ENCODE measurements at regions not wholly inside any gene's neighbourhood (a gene's known extent, or its start where the extent isn't known, plus 50 kb on each side); places are given as distances from the start of the nearest gene placed in this dataset.

DNA sequence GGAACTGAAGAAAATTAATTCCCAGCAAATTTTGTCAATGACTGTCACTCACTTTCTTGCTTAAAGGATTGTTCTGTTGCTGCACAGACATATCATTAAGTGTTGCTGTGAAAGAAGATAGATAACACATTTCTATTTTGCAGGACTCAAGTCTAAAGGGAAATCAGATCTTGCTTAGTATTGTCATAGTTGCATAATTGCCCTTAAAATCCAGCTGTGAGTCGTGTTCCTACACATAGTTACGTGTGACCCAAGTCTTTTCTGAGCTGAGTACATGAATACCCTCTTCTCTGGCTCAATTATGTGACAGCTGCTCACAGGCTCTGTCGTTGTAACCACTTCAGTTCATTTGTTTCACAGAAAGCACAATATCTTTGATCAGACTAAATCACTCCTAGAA, 390.8 kb downstream of the DTWD2 start:
- Mint-ChIP-seq H3K4me1 (ENCODE audit: low read depth, unreplicated experiment) (no peaks in the 10 kb centered on the region), H3K4me3 (ENCODE audit: low read depth, unreplicated experiment) (no peak overlapping the region)

DNA sequence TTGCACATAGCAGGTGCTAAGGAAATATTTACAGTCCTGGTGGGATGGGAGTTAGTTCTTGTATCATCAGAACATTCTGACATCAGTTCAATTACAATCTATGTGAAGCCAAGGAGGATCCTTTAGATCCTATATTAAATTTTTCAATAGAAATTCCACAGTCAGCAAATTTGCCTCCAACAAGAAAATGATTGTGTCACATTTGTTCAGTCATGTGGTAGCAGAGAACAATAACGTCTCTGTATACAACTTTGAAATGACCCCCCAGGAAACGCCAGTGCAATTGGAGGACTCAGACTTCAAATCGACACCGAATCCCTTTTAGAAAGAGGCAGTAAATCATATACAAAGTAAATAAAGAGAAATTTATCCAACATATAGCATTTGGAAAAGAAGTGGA, 392.1 kb downstream of the DTWD2 start:
- H3K27me3 Mint-ChIP-seq (ENCODE audit: unreplicated experiment), result no peaks in the 10 kb centered on the region
- CTCF ChIA-PET, result no interaction called here
- no peaks in the 10 kb centered on the region for H3K4me1 Mint-ChIP-seq (ENCODE audit: low read depth, unreplicated experiment)
- DNase-seq, result no peak
- BruUV-seq (replicated peaks), result no TSS peak
- no peak overlapping the region for H3K27ac Mint-ChIP-seq (ENCODE audit: unreplicated experiment)
- H3K4me3 Mint-ChIP-seq (ENCODE audit: low read depth, unreplicated experiment), result no peak overlapping the region
- H3K36me3 Mint-ChIP-seq (ENCODE audit: insufficient read depth, unreplicated experiment), result no peaks in the 10 kb centered on the region
- intact Hi-C loops (cut with micrococcal nuclease; ENCODE audit: unreplicated experiment), result no loop called here
- peaks cover under 1% of the 10 kb centered on the region for H3K9me3 Mint-ChIP-seq (ENCODE audit: low read depth, unreplicated experiment)
- TF ChIP-seq, protein P1, sequence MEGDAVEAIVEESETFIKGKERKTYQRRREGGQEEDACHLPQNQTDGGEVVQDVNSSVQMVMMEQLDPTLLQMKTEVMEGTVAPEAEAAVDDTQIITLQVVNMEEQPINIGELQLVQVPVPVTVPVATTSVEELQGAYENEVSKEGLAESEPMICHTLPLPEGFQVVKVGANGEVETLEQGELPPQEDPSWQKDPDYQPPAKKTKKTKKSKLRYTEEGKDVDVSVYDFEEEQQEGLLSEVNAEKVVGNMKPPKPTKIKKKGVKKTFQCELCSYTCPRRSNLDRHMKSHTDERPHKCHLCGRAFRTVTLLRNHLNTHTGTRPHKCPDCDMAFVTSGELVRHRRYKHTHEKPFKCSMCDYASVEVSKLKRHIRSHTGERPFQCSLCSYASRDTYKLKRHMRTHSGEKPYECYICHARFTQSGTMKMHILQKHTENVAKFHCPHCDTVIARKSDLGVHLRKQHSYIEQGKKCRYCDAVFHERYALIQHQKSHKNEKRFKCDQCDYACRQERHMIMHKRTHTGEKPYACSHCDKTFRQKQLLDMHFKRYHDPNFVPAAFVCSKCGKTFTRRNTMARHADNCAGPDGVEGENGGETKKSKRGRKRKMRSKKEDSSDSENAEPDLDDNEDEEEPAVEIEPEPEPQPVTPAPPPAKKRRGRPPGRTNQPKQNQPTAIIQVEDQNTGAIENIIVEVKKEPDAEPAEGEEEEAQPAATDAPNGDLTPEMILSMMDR (IDR thresholded peaks at IDR 0.05; ENCODE audit: unreplicated experiment), result no peak

More for the DNA sequence above, 390.8 kb downstream of the DTWD2 start:
- CTCF ChIA-PET, result no interaction called here
- DNase-seq, result no peak
- TF ChIP-seq, protein P1 (IDR thresholded peaks at IDR 0.05; ENCODE audit: unreplicated experiment), result no peak
- Mint-ChIP-seq H3K27ac (ENCODE audit: unreplicated experiment) (no peak overlapping the region), H3K27me3 (ENCODE audit: unreplicated experiment) (no peaks in the 10 kb centered on the region), H3K9me3 (ENCODE audit: low read depth, unreplicated experiment) (no peaks in the 10 kb centered on the region), H3K36me3 (ENCODE audit: insufficient read depth, unreplicated experiment) (no peaks in the 10 kb centered on the region)
- intact Hi-C loops (cut with micrococcal nuclease; ENCODE audit: unreplicated experiment), result no loop called here
- no TSS peak for BruUV-seq (replicated peaks)

DNA sequence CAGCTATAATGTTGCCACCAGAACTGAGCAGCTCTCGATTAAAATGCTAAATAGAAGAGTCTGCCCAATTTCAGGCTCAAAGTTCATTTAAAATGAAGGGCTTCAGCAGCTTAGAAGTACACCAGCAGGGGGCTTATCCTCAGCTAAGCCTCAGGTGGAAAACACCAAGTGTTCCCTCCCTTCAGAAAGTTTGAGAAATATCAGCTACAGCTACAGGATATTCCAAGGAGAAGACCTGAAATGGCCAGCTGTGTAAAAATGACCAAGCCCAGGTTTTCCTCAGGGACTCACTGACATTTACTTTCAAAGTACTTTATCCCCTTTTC, 395.4 kb downstream of the DTWD2 start:
- Mint-ChIP-seq H3K27ac (ENCODE audit: unreplicated experiment) (no peak overlapping the region), H3K4me1 (ENCODE audit: low read depth, unreplicated experiment) (no peaks in the 10 kb centered on the region), H3K36me3 (ENCODE audit: insufficient read depth, unreplicated experiment) (no peaks in the 10 kb centered on the region), H3K9me3 (ENCODE audit: low read depth, unreplicated experiment) (peaks cover 7% of the 10 kb centered on the region), H3K27me3 (ENCODE audit: unreplicated experiment) (no peaks in the 10 kb centered on the region), H3K4me3 (ENCODE audit: low read depth, unreplicated experiment) (no peak overlapping the region)
- BruUV-seq (replicated peaks), result no TSS peak
- DNase-seq, result no peak
- CTCF ChIA-PET, result interaction anchor here (0.6 kb wide), 1 partner anchor 831 kb away, joined by 10 read pairs; no protein-coding TSS in a partner anchor
- intact Hi-C loops (cut with micrococcal nuclease; ENCODE audit: unreplicated experiment), result no loop called here
- TF ChIP-seq, protein P1 (IDR thresholded peaks at IDR 0.05; ENCODE audit: unreplicated experiment), result no peak

DNA sequence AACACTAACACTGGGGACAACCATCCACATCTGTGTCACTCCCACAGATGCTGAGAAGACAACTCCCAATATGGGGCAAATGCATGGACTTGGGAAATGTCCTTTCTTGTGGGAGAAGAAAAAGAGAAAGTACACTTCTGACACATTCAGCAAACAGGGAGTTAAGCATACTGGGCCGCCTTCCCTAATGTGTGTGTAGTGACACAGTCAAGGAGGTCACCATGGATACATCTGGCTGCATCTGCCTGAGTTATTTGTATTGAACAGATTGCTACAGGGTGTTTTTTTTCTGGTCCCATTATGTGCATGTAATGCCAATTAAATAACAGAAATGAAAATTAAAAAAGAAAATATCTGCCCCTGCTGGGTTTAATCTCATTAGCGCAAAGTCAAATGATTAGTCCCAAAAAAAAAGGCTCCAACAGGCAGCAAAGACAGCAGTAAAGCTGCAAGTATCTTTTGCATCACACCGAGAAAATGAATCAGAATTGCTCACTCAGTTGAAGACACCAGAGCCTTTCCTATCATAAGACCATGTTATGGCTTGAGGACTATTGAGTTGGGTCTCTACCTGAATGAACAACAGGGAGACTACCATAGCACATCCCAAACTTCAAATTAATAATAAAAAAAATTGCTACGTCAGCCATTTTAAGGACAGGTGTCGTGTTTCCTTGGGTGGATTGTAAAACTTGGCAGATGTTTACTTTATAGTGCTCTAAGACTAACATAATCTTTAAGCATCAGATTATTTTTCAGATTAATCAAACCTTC, 395.9 kb downstream of the DTWD2 start:
- Mint-ChIP-seq H3K4me3 (ENCODE audit: low read depth, unreplicated experiment) (no peak overlapping the region), H3K27me3 (ENCODE audit: unreplicated experiment) (no peaks in the 10 kb centered on the region), H3K9me3 (ENCODE audit: low read depth, unreplicated experiment) (peaks cover 7% of the 10 kb centered on the region), H3K27ac (ENCODE audit: unreplicated experiment) (no peak overlapping the region), H3K36me3 (ENCODE audit: insufficient read depth, unreplicated experiment) (no peaks in the 10 kb centered on the region), H3K4me1 (ENCODE audit: low read depth, unreplicated experiment) (no peaks in the 10 kb centered on the region)
- no peak for DNase-seq
- CTCF ChIA-PET, result interaction anchor here (0.6 kb wide), 1 partner anchor 831 kb away, joined by 10 read pairs; no protein-coding TSS in a partner anchor
- TF ChIP-seq, protein P1 (IDR thresholded peaks at IDR 0.05; ENCODE audit: unreplicated experiment), result no peak
- no TSS peak for BruUV-seq (replicated peaks)
- intact Hi-C loops (cut with micrococcal nuclease; ENCODE audit: unreplicated experiment), result no loop called here
